ENCODE measurements at regions not wholly inside any gene's neighbourhood (a gene's known extent, or its start where the extent isn't known, plus 50 kb on each side); places are given as distances from the start of the nearest gene placed in this dataset.
"Not testable (repeated sequence)": the region's sequence is repeated elsewhere in the genome, so short reads cannot be mapped to it uniquely, and the experiment has no call there.

DNA sequence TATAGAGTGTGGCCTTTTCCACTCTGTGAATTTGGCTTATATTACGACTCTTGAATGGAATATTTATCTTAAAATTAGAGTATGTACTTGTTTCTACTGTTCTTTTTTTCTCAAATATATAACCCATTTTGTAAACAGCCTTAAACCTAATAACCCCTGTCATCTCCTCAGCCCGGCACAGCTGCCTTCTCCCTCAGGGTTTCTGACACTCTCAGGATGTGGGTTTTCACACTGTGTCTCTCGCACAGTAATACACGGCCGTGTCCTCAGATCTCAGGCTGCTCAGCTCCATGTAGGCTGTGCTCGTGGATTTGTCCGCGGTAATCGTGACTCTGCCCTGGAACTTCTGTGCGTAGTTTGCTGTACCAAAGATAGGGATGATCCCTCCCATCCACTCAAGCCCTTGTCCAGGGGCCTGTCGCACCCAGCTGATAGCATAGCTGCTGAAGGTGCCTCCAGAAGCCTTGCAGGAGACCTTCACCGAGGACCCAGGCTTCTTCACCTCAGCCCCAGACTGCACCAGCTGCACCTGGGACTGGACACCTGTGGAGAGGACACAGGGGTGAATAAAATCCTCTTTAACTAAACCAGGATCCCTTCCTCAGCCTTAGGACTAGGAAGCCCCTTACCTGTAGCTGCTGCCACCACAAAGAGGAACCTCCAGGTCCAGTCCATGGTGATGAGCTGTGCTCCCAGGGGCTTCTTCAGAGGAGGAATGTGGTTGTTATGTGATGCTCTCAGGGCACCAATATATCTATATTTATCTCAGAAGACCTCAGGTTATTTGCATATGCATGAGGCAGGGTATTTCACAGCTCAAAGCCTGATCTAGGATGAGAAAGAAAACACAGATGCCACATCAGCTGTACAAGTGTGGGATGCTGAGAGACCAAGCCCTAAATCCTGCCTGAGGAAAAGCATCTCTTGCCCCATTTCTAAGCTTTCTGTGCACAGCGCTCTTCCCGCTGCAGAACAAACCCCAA lies 1188.4 kb downstream of the TMEM121 start:
- DNase-seq: not testable (repeated sequence)

GRCh38 chr14:106717544-106717943 lies 1191.2 kb downstream of the TMEM121 start:
- DNase-seq: not testable (repeated sequence)

- not testable (repeated sequence) for DNase-seq
Observed at GRCh38 chr14:106719880-106720279, 1193.5 kb downstream of the TMEM121 start.

DNA sequence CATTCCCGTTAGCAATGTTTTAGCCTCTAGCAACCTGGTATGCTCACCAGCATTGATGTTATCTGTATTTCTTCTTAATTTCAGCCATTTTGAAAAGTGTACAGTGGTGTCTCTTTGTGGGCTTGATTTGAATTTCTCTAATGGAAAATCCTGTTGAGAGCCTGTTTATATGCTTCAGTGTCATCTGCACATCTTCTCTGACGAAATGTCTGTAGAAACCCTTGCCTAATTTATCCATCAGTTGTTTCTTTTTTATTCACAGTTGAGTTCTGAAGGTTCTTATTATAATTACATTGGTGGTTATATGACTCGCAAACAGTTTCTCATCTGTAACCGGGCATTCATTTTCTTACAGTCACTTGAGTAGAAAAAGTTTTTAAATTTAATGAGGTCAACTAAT lies 1195.5 kb downstream of the TMEM121 start:
- not testable (repeated sequence) for DNase-seq

DNA sequence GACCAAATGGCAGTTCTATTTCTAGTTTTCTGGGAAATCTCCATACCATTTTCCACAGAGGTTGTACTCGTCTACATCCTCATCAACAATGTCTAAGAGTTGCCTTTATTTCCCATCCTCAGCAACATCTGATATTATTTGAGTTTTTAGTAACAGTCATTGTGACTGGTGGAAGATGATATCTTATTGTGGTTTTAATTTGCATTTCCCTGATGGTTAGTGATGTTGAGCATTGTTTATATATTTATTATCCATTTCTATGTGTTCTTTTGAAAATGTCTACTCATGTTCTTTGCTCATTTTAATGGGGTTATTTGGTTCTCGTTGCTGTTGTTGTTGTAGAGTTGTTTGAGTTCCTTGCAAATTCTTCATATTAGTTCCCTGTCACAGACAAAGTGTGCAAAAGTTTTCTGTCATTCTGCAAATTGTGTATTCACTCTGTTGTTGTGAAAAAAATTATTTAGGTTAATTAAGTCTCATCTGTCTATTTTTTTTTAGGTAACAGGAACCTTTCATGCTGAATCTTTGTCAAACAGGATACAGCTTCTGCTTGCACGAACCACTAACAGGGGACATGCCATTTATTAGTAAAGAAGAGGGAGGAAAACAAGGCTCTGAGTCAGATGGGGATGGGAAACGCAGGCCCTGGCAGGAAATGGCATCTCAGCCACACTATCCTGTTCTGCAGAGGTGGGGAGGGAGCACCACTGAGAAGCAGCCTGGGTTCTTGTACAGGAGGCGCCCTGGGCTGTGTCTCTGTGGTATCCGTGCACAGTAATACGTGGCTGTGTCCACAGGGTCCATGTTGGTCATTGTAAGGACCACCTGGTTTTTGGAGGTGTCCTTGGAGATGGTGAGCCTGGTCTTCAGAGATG lies 1196.7 kb downstream of the TMEM121 start:
- DNase-seq: not testable (repeated sequence)

GRCh38 chr14:106727962-106728361 lies 1201.6 kb downstream of the TMEM121 start:
- DNase-seq: not testable (repeated sequence)

DNA sequence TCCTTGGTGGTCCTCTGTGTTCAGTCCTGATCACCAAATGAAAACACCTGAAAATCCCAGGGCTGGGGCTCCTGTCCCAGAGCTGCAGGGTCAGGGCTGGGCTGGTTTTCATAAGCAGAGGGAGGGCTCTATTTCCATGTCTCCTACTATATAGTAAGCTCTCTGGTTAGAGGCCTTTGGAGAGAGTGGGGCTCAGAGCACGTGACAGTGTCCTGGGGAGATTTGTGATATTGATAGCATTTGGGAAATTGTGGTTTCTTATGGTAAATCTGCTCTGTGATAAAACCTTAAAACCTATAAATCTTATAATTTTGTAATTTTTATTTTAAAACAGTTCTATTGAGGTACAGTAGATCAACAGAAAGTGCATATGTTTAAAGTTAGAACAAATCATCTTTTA lies 1202.2 kb downstream of the TMEM121 start:
- no peak for DNase-seq

DNA sequence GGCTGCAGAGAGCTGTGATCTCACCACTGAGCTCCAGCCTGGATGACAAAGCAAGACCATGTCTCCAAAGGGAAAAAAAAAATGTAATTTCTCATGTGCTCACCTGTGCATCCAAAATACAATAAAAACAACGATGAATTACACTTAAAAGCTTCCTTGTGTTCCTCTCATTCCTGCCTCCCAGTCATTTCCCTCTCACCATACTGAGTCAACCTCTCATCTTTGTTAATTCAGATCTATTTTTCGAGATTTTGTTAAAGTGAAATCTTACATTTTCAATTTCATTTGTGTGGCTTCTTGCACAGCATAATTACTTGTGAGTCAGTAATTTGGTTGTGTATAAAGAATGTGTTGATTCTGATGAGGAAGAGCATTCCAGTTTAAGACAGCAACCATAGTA lies 1203.2 kb downstream of the TMEM121 start:
- no peak for DNase-seq

GRCh38 chr14:106733771-106734170 lies 1207.4 kb downstream of the TMEM121 start:
- no peak for DNase-seq

DNA sequence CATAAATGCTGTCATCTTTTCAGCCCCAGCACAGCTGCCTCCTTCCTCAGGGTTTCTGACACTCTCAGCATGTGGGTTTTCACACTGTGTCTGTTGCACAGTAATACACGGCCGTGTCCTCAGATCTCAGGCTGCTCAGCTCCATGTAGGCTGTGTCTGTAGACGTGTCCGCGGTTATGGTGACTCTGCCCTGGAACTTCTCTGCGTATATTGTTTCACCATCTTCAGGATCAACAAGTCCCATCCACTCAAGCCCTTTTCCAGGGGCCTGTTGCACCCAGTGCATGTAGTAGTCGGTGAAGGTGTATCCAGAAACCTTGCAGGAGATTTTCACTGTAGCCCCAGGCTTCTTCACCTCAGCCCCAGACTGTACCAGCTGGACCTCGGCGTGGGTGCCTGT lies 1210.6 kb downstream of the TMEM121 start:
- no peak for DNase-seq

GRCh38 chr14:106738075-106738474 lies 1211.7 kb downstream of the TMEM121 start:
- DNase-seq: no peak

DNA sequence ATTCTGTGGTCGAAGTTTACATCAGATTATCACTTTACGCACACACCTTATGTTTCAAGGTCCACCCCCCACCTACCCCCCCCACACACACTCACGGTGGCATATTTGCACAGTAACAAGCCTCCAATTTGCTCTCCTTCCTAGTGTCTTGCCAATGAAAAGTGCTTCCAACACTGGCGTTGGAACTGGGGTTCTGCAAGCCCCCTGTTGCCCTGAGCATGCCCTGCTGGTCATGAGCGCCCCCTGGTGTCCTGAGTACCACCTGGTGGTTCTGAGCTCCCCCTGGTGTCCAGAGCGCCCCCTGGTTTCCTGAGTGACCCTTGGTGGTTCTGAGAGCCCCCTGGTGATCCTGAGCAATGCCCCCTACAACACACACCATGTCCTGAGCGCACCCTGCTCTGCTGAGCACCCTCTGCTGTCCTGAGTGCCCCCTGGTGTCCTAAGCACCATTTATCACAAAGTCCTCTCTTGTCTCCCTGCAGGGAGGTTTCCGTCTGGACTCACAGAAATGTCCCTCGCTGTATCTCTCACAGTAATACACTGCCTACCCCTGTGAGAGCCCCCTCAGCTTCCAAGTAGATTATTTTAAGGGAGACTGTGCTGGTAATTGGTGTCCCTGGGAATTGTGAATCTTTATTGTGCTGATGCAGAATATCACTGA lies 1212.3 kb downstream of the TMEM121 start:
- not testable (repeated sequence) for DNase-seq

- DNase-seq: not testable (repeated sequence)
Observed at GRCh38 chr14:106741086-106741827, 1214.9 kb downstream of the TMEM121 start.

- DNase-seq: not testable (repeated sequence)
Observed at GRCh38 chr14:106745016-106745767, 1218.8 kb downstream of the TMEM121 start.

DNA sequence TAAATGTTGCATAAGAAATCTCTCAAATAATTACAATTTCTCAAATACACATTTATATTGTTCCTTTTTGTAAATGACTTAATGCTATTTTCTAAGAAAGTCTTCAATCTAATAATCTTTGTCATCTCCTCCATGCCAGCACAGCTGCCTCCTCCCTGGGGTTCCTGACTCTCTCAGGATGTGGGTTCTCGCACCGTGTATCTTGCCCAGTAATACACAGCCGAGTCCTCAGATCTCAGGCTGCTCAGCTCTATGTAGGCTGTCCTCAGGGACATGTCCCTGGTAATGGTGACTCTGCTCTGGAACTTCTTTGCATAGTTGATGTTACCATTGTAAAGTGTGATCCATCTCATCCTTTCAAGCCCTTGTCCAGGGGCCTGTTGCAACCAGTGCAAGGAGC lies 1223.7 kb downstream of the TMEM121 start:
- not testable (repeated sequence) for DNase-seq

GRCh38 chr14:106753751-106754150 lies 1227.4 kb downstream of the TMEM121 start:
- not testable (repeated sequence) for DNase-seq

GRCh38 chr14:106757444-106757843 lies 1231.1 kb downstream of the TMEM121 start:
- not testable (repeated sequence) for DNase-seq

GRCh38 chr14:106761886-106762816 lies 1235.8 kb downstream of the TMEM121 start:
- not testable (repeated sequence) for DNase-seq

DNA sequence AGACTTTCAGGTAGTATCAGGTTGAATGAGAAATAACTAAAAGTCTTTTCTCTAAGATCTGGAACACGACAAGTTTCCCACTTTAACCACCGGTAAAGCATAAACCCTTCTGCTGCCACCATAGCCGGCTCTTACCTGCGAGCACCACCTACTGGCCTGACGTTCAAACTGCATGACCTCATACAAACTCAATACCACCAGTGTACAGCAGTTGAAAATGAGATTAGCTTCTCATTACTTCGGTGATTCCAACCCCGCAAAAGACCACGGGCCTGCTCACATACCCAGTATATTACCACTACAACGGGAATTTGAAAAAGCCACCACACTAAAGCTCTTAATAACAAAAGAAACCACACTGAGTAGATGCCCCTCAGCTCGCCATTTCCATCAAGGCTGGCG lies 1238.6 kb downstream of the TMEM121 start:
- DNase-seq: not testable (repeated sequence)

DNA sequence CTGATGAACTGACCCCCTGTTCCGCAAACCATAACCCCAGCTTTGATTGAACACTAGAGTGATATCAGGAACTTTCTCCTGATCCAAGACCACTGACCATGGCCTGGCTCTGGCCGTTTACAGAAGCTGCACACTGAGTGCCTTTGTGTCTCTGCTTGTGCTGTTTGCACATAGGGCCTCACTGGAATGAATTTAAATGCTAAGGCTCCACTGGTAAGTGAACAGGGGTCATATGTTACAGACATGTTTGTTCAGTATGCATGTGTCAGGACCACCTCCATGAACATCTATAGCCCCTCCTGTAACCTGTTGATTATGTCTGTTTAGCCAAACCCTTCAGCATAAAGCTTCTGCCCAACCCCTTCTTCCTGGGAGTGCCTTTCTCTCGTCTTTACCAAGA lies 1239.8 kb downstream of the TMEM121 start:
- DNase-seq: no peak

Data from NCI-H774 (cell line).